ENCODE measurements at regions not wholly inside any gene's neighbourhood (a gene's known extent, or its start where the extent isn't known, plus 50 kb on each side); places are given as distances from the start of the nearest gene placed in this dataset.
A peak's percentile ranks its signal among the peaks of the same experiment; 100 is the strongest.

GRCh38 chr2:228707846-228708245 lies 526.4 kb upstream of the SPHKAP start:
- no peak for DNase-seq (ENCODE audit: low read depth in 2 of 2)

- no peak for DNase-seq (ENCODE audit: low read depth in 2 of 2)
These were observed 523.8 kb upstream of the SPHKAP start for GRCh38 chr2:228705318-228705717.

- DNase-seq (ENCODE audit: low read depth in 2 of 2), result no peak
These were observed 521.7 kb upstream of the SPHKAP start for GRCh38 chr2:228703152-228703551.

- DNase-seq (ENCODE audit: low read depth in 2 of 2), result no peak
These were observed 520.0 kb upstream of the SPHKAP start for GRCh38 chr2:228701506-228701905.

GRCh38 chr2:228700638-228701037 lies 519.2 kb upstream of the SPHKAP start:
- DNase-seq (ENCODE audit: low read depth in 2 of 2), result peak in 1 of 2 experiments; percentile 13

GRCh38 chr2:228699888-228700287 lies 518.4 kb upstream of the SPHKAP start:
- no peak for DNase-seq (ENCODE audit: low read depth in 2 of 2)

GRCh38 chr2:228699400-228699799 lies 517.9 kb upstream of the SPHKAP start:
- no peak for DNase-seq (ENCODE audit: low read depth in 2 of 2)

- DNase-seq (ENCODE audit: low read depth in 2 of 2), result no peak
These were observed 517.5 kb upstream of the SPHKAP start for GRCh38 chr2:228698963-228699362.

- no peak for DNase-seq (ENCODE audit: low read depth in 2 of 2)
These were observed 516.0 kb upstream of the SPHKAP start for GRCh38 chr2:228697456-228697855.

GRCh38 chr2:228690681-228691080 lies 509.2 kb upstream of the SPHKAP start:
- no peak for DNase-seq (ENCODE audit: low read depth in 2 of 2)

GRCh38 chr2:228689053-228689452 lies 507.6 kb upstream of the SPHKAP start:
- no peak for DNase-seq (ENCODE audit: low read depth in 2 of 2)

GRCh38 chr2:228688007-228688645 lies 506.6 kb upstream of the SPHKAP start:
- DNase-seq (ENCODE audit: low read depth in 2 of 2), result no peak

- DNase-seq (ENCODE audit: low read depth in 2 of 2), result no peak
These were observed 500.5 kb upstream of the SPHKAP start for GRCh38 chr2:228681979-228682378.

- no peak for DNase-seq (ENCODE audit: low read depth in 2 of 2)
These were observed 499.9 kb upstream of the SPHKAP start for GRCh38 chr2:228681426-228681825.

- DNase-seq (ENCODE audit: low read depth in 2 of 2), result no peak
These were observed 496.6 kb upstream of the SPHKAP start for GRCh38 chr2:228678110-228678509.

GRCh38 chr2:228675646-228676045 lies 494.2 kb upstream of the SPHKAP start:
- DNase-seq (ENCODE audit: low read depth in 2 of 2), result no peak

GRCh38 chr2:228675091-228675490 lies 493.6 kb upstream of the SPHKAP start:
- peak; percentile 56 to 65 for DNase-seq (ENCODE audit: low read depth in 2 of 2)

- no peak for DNase-seq (ENCODE audit: low read depth in 2 of 2)
These were observed 492.5 kb upstream of the SPHKAP start for GRCh38 chr2:228673876-228674554.

GRCh38 chr2:228669690-228670089 lies 488.2 kb upstream of the SPHKAP start:
- DNase-seq (ENCODE audit: low read depth in 2 of 2), result no peak

- DNase-seq (ENCODE audit: low read depth in 2 of 2), result no peak
These were observed 483.7 kb upstream of the SPHKAP start for GRCh38 chr2:228665232-228665631.

- DNase-seq (ENCODE audit: low read depth in 2 of 2), result peak; percentile 45 to 61
These were observed 477.5 kb upstream of the SPHKAP start for GRCh38 chr2:228658998-228659397.

- DNase-seq (ENCODE audit: low read depth in 2 of 2), result no peak
These were observed 476.4 kb upstream of the SPHKAP start for GRCh38 chr2:228657807-228658402.

GRCh38 chr2:228655331-228655730 lies 473.8 kb upstream of the SPHKAP start:
- no peak for DNase-seq (ENCODE audit: low read depth in 2 of 2)

Data from fibroblast of skin of left biceps (primary cell).